Esophagus (tissue), 2 donors: ENCODE measurements at regions not wholly inside any gene's neighbourhood (a gene's known extent, or its start where the extent isn't known, plus 50 kb on each side); places are given as distances from the start of the nearest gene placed in this dataset.

Experiments
- H3K27ac ChIP-seq, 2 donors: one replicate each; pipeline ENCODE4 v1.5.1; 2013; ENCODE audit warnings: low read depth in 2 of 2, mild to moderate bottlenecking in 2 of 2, inconsistent platforms in 1 of 2, low read length in 1 of 2, moderate library complexity in 1 of 2
- H3K27me3 ChIP-seq, 2 donors: one replicate each; pipeline ENCODE4 v1.6.1; 2013; ENCODE audit warnings: low read length in 2 of 2, control low read depth in 1 of 2, mild to moderate bottlenecking in 1 of 2; ENCODE audit not compliant: insufficient read depth in 2 of 2, control insufficient read depth in 1 of 2
- H3K36me3 ChIP-seq, 2 donors: one replicate each; pipeline ENCODE4 v1.6.1; 2013; ENCODE audit warnings: low read length in 1 of 2; ENCODE audit not compliant: control insufficient read depth in 2 of 2, insufficient read depth in 2 of 2
- H3K4me1 ChIP-seq, 2 donors: one replicate each; pipeline ENCODE4 v1.6.1; 2013; ENCODE audit warnings: low read length in 1 of 2; ENCODE audit not compliant: control insufficient read depth in 2 of 2, insufficient read depth in 2 of 2
- H3K4me3 ChIP-seq, 2 donors: one replicate each; pipeline ENCODE4 v1.5.1; 2013; ENCODE audit warnings: low read length in 2 of 2, mild to moderate bottlenecking in 2 of 2, low read depth in 1 of 2, moderate library complexity in 1 of 2
- H3K9me3 ChIP-seq, 2 donors: one replicate each; pipeline ENCODE4 v1.6.1; 2013; ENCODE audit warnings: mild to moderate bottlenecking in 2 of 2, low read depth in 1 of 2, low read length in 1 of 2, moderate library complexity in 1 of 2; ENCODE audit not compliant: control insufficient read depth in 2 of 2, insufficient read depth in 1 of 2
- WGBS, 2 donors: extraction: QIAGEN DNeasy Blood & Tissue Kit; methylation state at CpG; one replicate each; pipeline ENCODE4 v1.1.7; 2013; 5-methylcytosine and 5-hydroxymethylcytosine counted together
- donor health status: healthy with polysubstance abuse.
- donor health status: Bipolar disorder and iron deficiency.

DNA sequence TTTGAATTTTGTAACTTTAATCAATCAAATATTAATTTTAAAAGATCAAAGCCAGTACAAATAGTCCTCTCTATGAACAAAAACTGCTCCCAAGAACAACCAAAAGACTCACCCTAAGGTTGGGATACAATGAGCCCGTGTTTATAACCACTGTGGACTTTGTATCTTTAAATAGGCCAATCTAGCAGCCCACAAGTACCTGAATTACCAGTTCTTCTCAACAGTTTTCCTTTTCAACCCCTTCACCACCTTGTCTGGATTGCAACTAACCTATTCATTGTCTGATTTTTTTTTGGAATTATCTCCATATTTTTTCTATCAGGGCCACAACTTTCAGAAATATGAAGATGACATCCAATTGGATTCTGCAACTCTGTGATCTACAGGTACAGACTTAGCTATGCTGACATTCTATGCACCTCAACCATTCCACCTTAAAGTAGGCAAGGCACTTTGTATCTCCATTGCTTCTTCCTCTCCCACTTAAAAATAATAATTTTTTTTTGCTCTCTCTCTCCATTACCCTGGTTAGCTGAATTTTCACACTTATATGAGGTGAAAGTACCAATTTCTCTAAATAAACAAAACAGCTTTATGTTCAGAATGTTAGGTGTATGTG lies 81.9 kb upstream of the MAPRE2 start:
- H3K4me3 ChIP-seq, result no peak overlapping the region
- no peaks in the 10 kb centered on the region for H3K27me3 ChIP-seq
- no peaks in the 10 kb centered on the region for H3K4me1 ChIP-seq
- 45 to 58% methylated on average over 1 of the region's 1 CpG for WGBS, 2 donors
- H3K36me3 ChIP-seq, result no peaks in the 10 kb centered on the region
- H3K9me3 ChIP-seq, result no peaks in the 10 kb centered on the region
- no peak overlapping the region for H3K27ac ChIP-seq

DNA sequence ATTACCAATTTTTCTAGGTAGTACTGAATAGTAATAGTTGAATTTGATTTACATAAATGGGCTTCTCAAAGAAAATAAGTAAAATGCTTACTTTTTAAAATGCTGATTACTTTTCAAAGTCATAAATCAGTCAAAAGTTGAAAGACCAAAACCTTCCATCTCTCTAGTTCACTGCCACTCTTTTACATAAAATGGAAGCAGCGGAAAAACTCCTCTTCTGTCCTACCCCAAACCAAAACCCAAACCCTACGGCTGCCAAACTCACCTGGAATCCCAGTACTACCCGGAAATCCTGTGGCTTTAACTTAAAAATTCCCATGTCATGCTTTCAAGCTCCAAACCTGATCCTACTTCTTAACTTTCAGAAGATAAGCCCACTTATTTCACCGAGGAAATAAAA lies 81.2 kb upstream of the MAPRE2 start:
- H3K27me3 ChIP-seq, result no peaks in the 10 kb centered on the region
- 75 to 78% methylated on average over 4 of the region's 4 CpGs for WGBS, 2 donors
- H3K36me3 ChIP-seq, result no peaks in the 10 kb centered on the region
- no peaks in the 10 kb centered on the region for H3K4me1 ChIP-seq
- no peak overlapping the region for H3K4me3 ChIP-seq
- no peak overlapping the region for H3K27ac ChIP-seq
- H3K9me3 ChIP-seq, result no peaks in the 10 kb centered on the region

DNA sequence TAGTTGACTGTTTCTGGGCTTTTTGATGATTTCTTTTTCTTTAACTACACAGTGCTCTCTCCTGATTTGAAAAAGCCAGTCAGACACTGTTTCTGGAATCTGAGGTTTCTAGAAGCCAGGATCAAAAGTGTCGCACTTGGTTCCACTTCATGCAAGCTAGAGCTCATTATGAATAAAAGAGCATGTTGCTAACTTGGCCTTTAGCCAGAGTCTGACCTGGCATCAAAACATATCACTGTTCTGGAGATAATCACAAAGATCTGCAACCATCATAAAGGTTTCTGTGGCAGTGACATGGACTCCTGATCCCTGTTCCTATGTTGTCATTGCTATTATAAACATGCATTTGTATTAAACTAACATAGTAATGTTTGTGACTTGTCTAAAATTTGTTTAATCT lies 76.1 kb upstream of the MAPRE2 start:
- no peaks in the 10 kb centered on the region for H3K4me1 ChIP-seq
- no peak overlapping the region for H3K27ac ChIP-seq
- H3K36me3 ChIP-seq, result no peaks in the 10 kb centered on the region
- WGBS, 2 donors, result 46 to 66% methylated on average over 1 of the region's 1 CpG
- H3K27me3 ChIP-seq, result no peaks in the 10 kb centered on the region
- no peak overlapping the region for H3K4me3 ChIP-seq
- H3K9me3 ChIP-seq, result no peaks in the 10 kb centered on the region

DNA sequence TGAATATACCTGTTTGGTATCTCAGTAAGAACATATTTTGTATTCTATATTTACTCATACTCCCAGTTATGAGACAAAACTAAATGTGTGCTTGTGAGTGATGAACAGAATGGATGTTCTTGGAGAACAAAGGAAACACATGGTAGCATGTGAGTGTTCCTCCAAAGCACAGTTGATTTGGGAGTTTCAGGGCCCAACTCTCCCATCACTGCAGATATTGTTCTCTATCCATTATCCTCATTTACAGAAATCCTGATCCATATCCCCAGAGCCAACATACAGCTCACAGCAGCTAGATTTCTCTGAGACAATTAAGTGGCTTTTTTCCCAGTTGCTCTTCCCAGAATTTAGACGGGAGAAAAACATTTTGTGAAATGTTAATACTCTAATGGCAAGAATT lies 75.6 kb upstream of the MAPRE2 start:
- Histone ChIP-seq H3K4me3 (no peak overlapping the region), H3K27me3 (no peaks in the 10 kb centered on the region), H3K36me3 (no peaks in the 10 kb centered on the region), H3K27ac (no peak overlapping the region), H3K4me1 (no peaks in the 10 kb centered on the region), H3K9me3 (no peaks in the 10 kb centered on the region)
- WGBS, 2 donors, result 57 to 59% methylated on average over 1 of the region's 1 CpG

DNA sequence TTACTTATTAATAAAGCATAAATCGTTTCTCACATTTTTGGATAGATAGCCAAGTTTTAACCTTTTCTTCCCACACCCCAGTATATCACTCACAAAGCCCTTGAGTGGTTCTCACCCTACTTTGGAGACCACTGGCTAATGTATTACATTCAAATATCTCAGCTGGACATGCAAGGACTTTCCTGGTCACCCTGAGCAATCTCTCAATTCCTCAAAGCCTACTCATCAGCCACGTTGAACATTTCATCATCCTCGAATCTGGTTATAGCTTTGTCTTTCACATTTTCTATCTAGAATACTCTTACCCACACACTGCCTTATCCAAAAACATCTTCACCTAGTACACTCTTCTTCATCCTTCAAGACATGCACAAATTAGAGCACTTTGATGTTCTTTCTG lies 71.1 kb upstream of the MAPRE2 start:
- 64 to 75% methylated on average over 3 of the region's 3 CpGs for WGBS, 2 donors
- H3K36me3 ChIP-seq, result no peaks in the 10 kb centered on the region
- peaks cover 2 to 3% of the 10 kb centered on the region in 2 donors for H3K27me3 ChIP-seq
- no peak overlapping the region for H3K27ac ChIP-seq
- no peak overlapping the region for H3K4me3 ChIP-seq
- H3K9me3 ChIP-seq, result no peaks in the 10 kb centered on the region
- no peaks in the 10 kb centered on the region for H3K4me1 ChIP-seq

DNA sequence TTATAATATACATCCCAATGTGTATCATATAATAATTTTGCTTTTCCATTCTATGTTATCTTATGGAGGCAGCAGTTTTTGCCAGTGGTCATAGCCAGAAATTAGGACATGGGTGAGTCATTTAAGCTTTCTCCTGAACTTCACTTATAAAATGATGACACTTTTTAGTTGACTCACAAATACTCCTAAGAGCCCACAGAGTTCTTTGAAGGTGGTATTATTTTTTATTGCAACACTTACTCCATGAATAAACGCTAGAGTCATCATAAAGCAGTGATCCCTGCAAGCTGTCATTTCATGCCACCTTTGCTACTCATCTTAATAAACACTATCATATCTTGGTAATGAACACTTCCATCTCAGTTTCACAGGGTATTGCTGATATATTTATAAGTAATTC lies 69.9 kb upstream of the MAPRE2 start:
- H3K27me3 ChIP-seq, result peaks cover 2 to 3% of the 10 kb centered on the region in 2 donors
- 46 to 57% methylated on average over 1 of the region's 1 CpG for WGBS, 2 donors
- no peak overlapping the region for H3K27ac ChIP-seq
- no peaks in the 10 kb centered on the region for H3K9me3 ChIP-seq
- H3K36me3 ChIP-seq, result no peaks in the 10 kb centered on the region
- no peaks in the 10 kb centered on the region for H3K4me1 ChIP-seq
- no peak overlapping the region for H3K4me3 ChIP-seq

DNA sequence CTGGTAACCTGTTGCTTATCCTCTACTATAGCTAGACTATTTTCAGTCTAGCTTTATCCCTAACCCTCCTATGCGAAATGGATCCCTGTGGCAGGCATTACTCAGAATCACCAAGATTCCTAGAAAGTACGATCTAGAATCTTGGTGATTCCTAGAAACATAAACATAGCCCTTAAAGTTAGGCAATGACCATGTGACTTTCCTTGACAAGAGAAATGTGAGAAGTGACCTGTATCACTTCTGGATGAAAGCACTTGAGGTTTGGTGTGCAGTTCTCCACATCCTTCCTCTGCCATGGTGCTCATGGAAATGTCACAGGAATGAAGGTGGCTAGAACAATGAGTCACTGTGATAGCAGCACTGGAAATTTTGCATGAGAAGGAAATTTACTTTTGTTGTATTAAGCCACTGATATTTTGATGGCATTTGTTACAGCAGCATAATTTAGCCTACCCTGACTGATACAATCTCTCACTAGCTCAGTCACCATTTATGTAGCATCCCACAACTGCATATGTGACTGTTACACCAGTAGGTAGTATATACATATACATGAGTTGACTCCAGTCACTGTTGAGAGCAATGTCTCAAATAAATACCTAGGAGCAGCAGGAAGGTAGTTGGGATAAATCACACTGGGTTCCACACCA lies 68.3 kb upstream of the MAPRE2 start:
- no peaks in the 10 kb centered on the region for H3K36me3 ChIP-seq
- peaks cover 0 to 4% of the 10 kb centered on the region in 2 donors for H3K4me1 ChIP-seq
- H3K27me3 ChIP-seq, result peaks cover 2 to 7% of the 10 kb centered on the region in 2 donors
- H3K9me3 ChIP-seq, result no peaks in the 10 kb centered on the region
- WGBS, 2 donors, result 75 to 80% methylated on average over 2 of the region's 2 CpGs
- no peak overlapping the region for H3K27ac ChIP-seq
- H3K4me3 ChIP-seq, result no peak overlapping the region

DNA sequence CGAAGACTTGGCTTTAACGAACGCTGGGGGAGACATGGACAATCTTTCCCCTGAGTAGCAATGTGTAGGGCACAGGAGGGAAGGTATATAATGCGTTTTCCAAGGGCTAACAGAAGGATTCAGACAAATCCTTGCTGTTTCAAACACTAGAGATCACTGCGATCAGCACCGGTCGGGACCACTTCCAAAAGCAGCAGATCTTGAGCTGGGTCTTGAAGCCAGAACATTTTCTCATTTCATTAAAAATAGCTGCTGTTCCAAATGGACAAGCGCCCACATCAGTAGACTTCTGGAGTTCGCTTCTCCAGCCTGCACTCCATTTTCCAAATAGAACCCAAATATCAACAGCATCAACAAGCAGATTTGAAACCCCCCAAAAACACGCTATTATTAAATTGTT lies 65.1 kb upstream of the MAPRE2 start:
- H3K36me3 ChIP-seq, result no peaks in the 10 kb centered on the region
- H3K4me1 ChIP-seq, result peaks cover 2 to 7% of the 10 kb centered on the region in 2 donors
- H3K27ac ChIP-seq, result no peak overlapping the region
- 46 to 49% methylated on average over 10 of the region's 10 CpGs for WGBS, 2 donors
- peak overlapping the region in 1 of 2 donors; percentile 64 for H3K4me3 ChIP-seq
- H3K9me3 ChIP-seq, result no peaks in the 10 kb centered on the region
- H3K27me3 ChIP-seq, result peaks cover 4 to 7% of the 10 kb centered on the region in 2 donors

DNA sequence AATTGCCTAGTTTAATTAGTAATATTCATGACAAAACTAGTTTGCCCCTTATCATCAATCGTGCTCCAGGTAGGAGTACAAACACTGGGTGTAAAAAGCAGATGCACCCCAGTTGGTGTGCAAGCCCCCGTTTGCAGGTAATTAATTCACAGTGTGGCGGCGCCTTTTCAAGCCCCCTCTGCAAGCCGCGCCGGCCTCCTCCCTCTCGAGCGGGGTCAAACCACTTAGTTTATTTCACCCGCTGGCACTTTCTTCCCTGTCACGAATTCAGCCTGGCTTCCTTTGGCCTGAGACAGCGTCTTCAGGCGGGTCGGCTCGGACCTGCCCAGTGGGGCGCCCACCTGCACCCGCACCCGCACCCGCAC lies 64.7 kb upstream of the MAPRE2 start:
- peaks cover 2 to 7% of the 10 kb centered on the region in 2 donors for H3K27me3 ChIP-seq
- peak overlapping the region; percentile 64 to 66 for H3K4me3 ChIP-seq
- no peak overlapping the region for H3K27ac ChIP-seq
- peaks cover 2 to 7% of the 10 kb centered on the region in 2 donors for H3K4me1 ChIP-seq
- H3K9me3 ChIP-seq, result no peaks in the 10 kb centered on the region
- WGBS, 2 donors, result 2% methylated on average over 19 of the region's 19 CpGs
- H3K36me3 ChIP-seq, result no peaks in the 10 kb centered on the region
